SK-N-SH (cell line): ENCODE measurements at regions not wholly inside any gene's neighbourhood (a gene's known extent, or its start where the extent isn't known, plus 50 kb on each side); places are given as distances from the start of the nearest gene placed in this dataset.

Source experiments
- EZH2phosphoT487 ChIP-seq: fragments of 200-600 bp; sonication (generic); IDR thresholded peaks from 2 replicates; pipeline ENCODE4 v1.6.1; 2017; ENCODE audit warnings: low read depth, mixed run types, mild to moderate bottlenecking, antibody characterized with exemption, moderate library complexity, borderline replicate concordance
- JUND ChIP-seq: IDR thresholded peaks from 2 replicates; pipeline ENCODE4 v1.4.0; 2012
- MXI1 ChIP-seq: IDR thresholded peaks from 2 replicates; pipeline ENCODE4 v1.6.1; 2012; ENCODE audit warnings: mild to moderate bottlenecking, low read depth, low read length, improper control_type of control experiment
- POLR2AphosphoS5 ChIP-seq: IDR thresholded peaks from 2 replicates; pipeline ENCODE4 v1.6.1; 2012; ENCODE audit warnings: low read depth, low read length
- RFX5 ChIP-seq: IDR thresholded peaks from 2 replicates; pipeline ENCODE4 v1.6.1; 2012; ENCODE audit warnings: mild to moderate bottlenecking, improper control_type of control experiment, low read length
- TAF1 ChIP-seq: IDR thresholded peaks from 2 replicates; pipeline ENCODE4 v1.6.1; 2012; ENCODE audit warnings: low read depth, mild to moderate bottlenecking, low read length, moderate library complexity, borderline replicate concordance
- TCF12 ChIP-seq: IDR thresholded peaks from 2 replicates; pipeline ENCODE4 v1.4.0; 2012
- TF ChIP-seq, protein P1 (sequence below): fragments of 200-600 bp; sonication (generic); IDR thresholded peaks from 2 replicates; pipeline ENCODE4 v1.6.1; 2017; ENCODE audit warnings: antibody characterized with exemption, mild to moderate bottlenecking, moderate library complexity

DNA sequence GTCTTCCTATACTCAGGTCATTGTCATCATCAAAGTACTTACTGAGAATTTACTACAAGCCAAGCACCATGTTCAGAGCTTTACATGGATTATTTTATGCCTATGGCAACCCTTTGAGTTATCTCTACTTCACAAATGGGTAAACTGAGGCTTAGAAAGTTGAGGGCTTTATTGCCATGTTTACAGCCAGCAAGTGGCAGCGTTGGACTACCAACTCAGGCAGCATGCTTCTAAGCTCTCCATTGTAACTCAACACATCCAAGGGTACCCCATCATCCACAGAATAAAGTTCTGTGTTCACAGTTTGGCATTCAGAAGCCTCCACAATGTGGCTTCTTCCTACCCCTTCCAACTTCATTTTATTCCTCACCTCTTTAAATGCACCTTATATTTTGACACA lies 422.6 kb upstream of the GRIA1 start:
- TF ChIP-seq EZH2phosphoT487 (no peak), JUND (no peak), POLR2AphosphoS5 (no peak), TAF1 (no peak), RFX5 (no peak), MXI1 (no peak), TCF12 (no peak)
- TF ChIP-seq, protein P1, sequence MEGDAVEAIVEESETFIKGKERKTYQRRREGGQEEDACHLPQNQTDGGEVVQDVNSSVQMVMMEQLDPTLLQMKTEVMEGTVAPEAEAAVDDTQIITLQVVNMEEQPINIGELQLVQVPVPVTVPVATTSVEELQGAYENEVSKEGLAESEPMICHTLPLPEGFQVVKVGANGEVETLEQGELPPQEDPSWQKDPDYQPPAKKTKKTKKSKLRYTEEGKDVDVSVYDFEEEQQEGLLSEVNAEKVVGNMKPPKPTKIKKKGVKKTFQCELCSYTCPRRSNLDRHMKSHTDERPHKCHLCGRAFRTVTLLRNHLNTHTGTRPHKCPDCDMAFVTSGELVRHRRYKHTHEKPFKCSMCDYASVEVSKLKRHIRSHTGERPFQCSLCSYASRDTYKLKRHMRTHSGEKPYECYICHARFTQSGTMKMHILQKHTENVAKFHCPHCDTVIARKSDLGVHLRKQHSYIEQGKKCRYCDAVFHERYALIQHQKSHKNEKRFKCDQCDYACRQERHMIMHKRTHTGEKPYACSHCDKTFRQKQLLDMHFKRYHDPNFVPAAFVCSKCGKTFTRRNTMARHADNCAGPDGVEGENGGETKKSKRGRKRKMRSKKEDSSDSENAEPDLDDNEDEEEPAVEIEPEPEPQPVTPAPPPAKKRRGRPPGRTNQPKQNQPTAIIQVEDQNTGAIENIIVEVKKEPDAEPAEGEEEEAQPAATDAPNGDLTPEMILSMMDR, result no peak
